Mesodermal cell (in vitro differentiated cells): ENCODE measurements at regions not wholly inside any gene's neighbourhood (a gene's known extent, or its start where the extent isn't known, plus 50 kb on each side); places are given as distances from the start of the nearest gene placed in this dataset.

Experiments used
- H3K27ac ChIP-seq: 2 replicates; pipeline ENCODE4 v1.7.0; 2013; ENCODE audit warnings: mild to moderate bottlenecking, low read depth, low read length, moderate library complexity; ENCODE audit not compliant: severe bottlenecking
- H3K36me3 ChIP-seq: 2 replicates; pipeline ENCODE4 v1.7.1; 2013; ENCODE audit warnings: mild to moderate bottlenecking, low read length, moderate library complexity; ENCODE audit not compliant: control insufficient read depth, insufficient read depth
- H3K4me1 ChIP-seq: one replicate; pipeline ENCODE4 v1.7.1; 2013; ENCODE audit warnings: mild to moderate bottlenecking, low read length; ENCODE audit not compliant: insufficient read depth, control insufficient read depth, poor library complexity, severe bottlenecking
- H3K4me3 ChIP-seq: 2 replicates; pipeline ENCODE4 v1.7.0; 2013; ENCODE audit warnings: low read length, control low read depth, mild to moderate bottlenecking; ENCODE audit not compliant: insufficient read depth, poor library complexity, severe bottlenecking; ENCODE audit errors: extremely low read depth
- H3K9me3 ChIP-seq: 2 replicates; pipeline ENCODE4 v1.7.1; 2013; ENCODE audit warnings: mild to moderate bottlenecking, low read length, moderate library complexity; ENCODE audit not compliant: control insufficient read depth
- WGBS, 2 experiments: methylation state at CpG; one replicate each; pipeline ENCODE4 v1.1.5; 2013; ENCODE audit warnings: missing lambda C conversion rate in 2 of 2; ENCODE audit not compliant: insufficient coverage in 2 of 2; 5-methylcytosine and 5-hydroxymethylcytosine counted together

GRCh38 chr20:51884561-51884960, 82.2 kb upstream of the SALL4 start:
- WGBS, 2 experiments: 96 to 100% methylated on average over 5 of the region's 5 CpGs
- Histone ChIP-seq H3K9me3 (no peaks in the 10 kb centered on the region), H3K4me3 (no peak overlapping the region), H3K4me1 (peaks cover 23% of the 10 kb centered on the region), H3K36me3 (no peaks in the 10 kb centered on the region), H3K27ac (no peak overlapping the region)

GRCh38 chr20:51880188-51880587, 77.9 kb upstream of the SALL4 start:
- WGBS, 2 experiments: 92 to 95% methylated on average over 4 of the region's 4 CpGs
- Histone ChIP-seq H3K9me3 (no peaks in the 10 kb centered on the region), H3K4me1 (peaks cover 9% of the 10 kb centered on the region), H3K27ac (no peak overlapping the region), H3K4me3 (no peak overlapping the region), H3K36me3 (no peaks in the 10 kb centered on the region)

DNA sequence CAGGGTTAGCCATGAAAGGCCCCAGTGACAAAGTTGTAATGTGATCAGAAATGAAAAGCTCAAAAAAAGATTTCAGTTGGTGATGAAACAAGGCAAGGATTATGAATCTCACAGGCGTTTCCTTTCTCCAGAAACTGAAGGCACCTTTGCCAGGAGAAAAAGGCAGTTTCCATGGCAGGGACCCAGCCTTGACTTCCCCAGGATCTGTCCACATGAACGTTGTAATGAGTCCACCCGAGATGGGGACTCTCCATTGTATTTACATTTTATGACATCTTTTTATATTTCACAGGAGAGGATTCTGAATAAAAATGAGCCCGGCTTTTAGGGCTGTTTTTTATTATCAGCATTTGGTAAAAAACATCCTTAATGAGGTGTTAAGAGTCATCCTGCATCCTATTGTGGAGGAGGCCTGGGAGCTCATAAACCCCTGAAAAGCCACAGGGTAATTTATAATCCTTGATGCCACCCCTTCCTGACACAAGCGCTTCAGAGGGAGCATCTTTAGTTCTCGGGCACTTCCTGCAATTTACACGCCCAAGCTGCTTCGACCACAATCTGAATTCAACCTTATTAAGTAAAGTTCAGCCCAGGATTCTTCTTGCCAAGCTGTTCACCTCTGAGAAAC, 74.1 kb upstream of the SALL4 start:
- Histone ChIP-seq H3K4me1 (no peaks in the 10 kb centered on the region), H3K9me3 (no peaks in the 10 kb centered on the region), H3K27ac (no peak overlapping the region), H3K4me3 (no peak overlapping the region), H3K36me3 (no peaks in the 10 kb centered on the region)
- WGBS, 2 experiments: 61 to 70% methylated on average over 5 of the region's 8 CpGs

- no peaks in the 10 kb centered on the region for H3K9me3 ChIP-seq
- WGBS, 2 experiments: 67 to 88% methylated on average over 1 of the region's 4 CpGs
- H3K36me3 ChIP-seq: no peaks in the 10 kb centered on the region
- H3K27ac ChIP-seq: no peak overlapping the region
- H3K4me1 ChIP-seq: no peaks in the 10 kb centered on the region
- H3K4me3 ChIP-seq: no peak overlapping the region
Measured at GRCh38 chr20:51873652-51874051, 71.3 kb upstream of the SALL4 start.

DNA sequence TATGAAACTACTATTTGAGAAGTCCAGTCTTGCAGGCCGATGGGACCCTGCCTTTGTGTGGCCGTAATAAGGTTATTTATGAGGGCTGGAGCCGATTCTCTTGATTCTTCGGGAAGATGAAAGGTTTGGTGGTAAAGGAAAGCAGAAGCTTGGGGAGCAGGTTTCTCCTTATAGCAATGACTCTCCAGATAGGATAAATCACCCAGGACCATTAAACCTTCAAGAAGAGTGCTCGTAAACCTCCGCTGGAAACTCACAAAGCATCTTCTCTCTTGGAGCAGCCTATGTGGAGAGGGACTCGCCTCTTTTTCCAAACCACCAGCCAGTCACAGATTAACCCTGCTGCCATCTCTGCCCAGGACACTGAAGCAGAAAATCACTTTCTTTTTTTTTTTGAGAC, 69.6 kb upstream of the SALL4 start:
- H3K9me3 ChIP-seq: no peaks in the 10 kb centered on the region
- no peak overlapping the region for H3K4me3 ChIP-seq
- no peaks in the 10 kb centered on the region for H3K4me1 ChIP-seq
- no peaks in the 10 kb centered on the region for H3K36me3 ChIP-seq
- 85 to 96% methylated on average over 5 to 7 of the region's 7 CpGs for WGBS, 2 experiments
- no peak overlapping the region for H3K27ac ChIP-seq

DNA sequence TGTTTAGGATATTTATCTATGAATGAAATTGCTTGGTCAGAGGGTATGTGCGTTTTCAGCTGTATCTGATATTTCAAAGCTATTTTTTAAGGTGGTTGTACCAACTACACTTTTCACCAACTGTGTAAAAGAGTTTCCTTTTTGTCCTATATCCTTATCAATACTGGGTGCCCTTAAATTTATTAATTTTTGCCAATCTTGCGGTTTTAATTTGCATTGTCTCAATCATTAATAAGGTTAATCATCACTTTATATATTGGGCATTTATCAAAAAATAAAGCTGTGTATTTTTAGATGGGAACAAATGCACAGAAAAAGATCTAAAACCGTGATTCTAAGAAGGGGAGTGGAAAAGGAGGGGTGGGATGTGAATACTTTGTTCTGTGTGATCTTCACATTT, 66.7 kb upstream of the SALL4 start:
- H3K36me3 ChIP-seq: no peaks in the 10 kb centered on the region
- H3K27ac ChIP-seq: no peak overlapping the region
- no peaks in the 10 kb centered on the region for H3K9me3 ChIP-seq
- no peaks in the 10 kb centered on the region for H3K4me1 ChIP-seq
- H3K4me3 ChIP-seq: no peak overlapping the region
- no CpG with 5 or more reads among the region's 3 CpGs for WGBS, 2 experiments

GRCh38 chr20:51867251-51867650, 64.9 kb upstream of the SALL4 start:
- 100% methylated on average over 1 to 2 of the region's 3 CpGs for WGBS, 2 experiments
- Histone ChIP-seq H3K4me3 (no peak overlapping the region), H3K9me3 (no peaks in the 10 kb centered on the region), H3K4me1 (peaks cover 10% of the 10 kb centered on the region), H3K36me3 (no peaks in the 10 kb centered on the region), H3K27ac (no peak overlapping the region)

- H3K4me3 ChIP-seq: no peak overlapping the region
- no peaks in the 10 kb centered on the region for H3K9me3 ChIP-seq
- H3K36me3 ChIP-seq: no peaks in the 10 kb centered on the region
- H3K4me1 ChIP-seq: peaks cover 14% of the 10 kb centered on the region
- 93 to 97% methylated on average over 13 to 14 of the region's 14 CpGs for WGBS, 2 experiments
- no peak overlapping the region for H3K27ac ChIP-seq
Measured at GRCh38 chr20:51864967-51865366, 62.6 kb upstream of the SALL4 start.

GRCh38 chr20:51862796-51863195, 60.5 kb upstream of the SALL4 start:
- no peaks in the 10 kb centered on the region for H3K9me3 ChIP-seq
- 94 to 100% methylated on average over 4 to 5 of the region's 8 CpGs for WGBS, 2 experiments
- peak overlapping the region; percentile 88 for H3K27ac ChIP-seq

GRCh38 chr20:51861726-51862466, 59.6 kb upstream of the SALL4 start:
- no peak overlapping the region for H3K4me3 ChIP-seq
- no peaks in the 10 kb centered on the region for H3K9me3 ChIP-seq
- no peaks in the 10 kb centered on the region for H3K36me3 ChIP-seq
- 72 to 87% methylated on average over 5 to 6 of the region's 7 CpGs for WGBS, 2 experiments
- peaks cover 14% of the 10 kb centered on the region for H3K4me1 ChIP-seq
- H3K27ac ChIP-seq: peak overlapping the region; percentile 88

More at GRCh38 chr20:51862796-51863195, 60.5 kb upstream of the SALL4 start:
- Histone ChIP-seq H3K4me1 (peaks cover 14% of the 10 kb centered on the region), H3K4me3 (no peak overlapping the region), H3K36me3 (no peaks in the 10 kb centered on the region)
